SK-N-SH (cell line): ENCODE measurements at regions not wholly inside any gene's neighbourhood (a gene's known extent, or its start where the extent isn't known, plus 50 kb on each side); places are given as distances from the start of the nearest gene placed in this dataset.
"Not testable (repeated sequence)": the region's sequence is repeated elsewhere in the genome, so short reads cannot be mapped to it uniquely, and the experiment has no call there.

Experiments
- CTCF ChIP-seq: fragments of 200-600 bp; sonication (generic); IDR thresholded peaks from 2 replicates; pipeline ENCODE4 v1.6.1; 2017; ENCODE audit warnings: antibody characterized with exemption, mild to moderate bottlenecking, moderate library complexity
- EP300 ChIP-seq, 2 experiments: IDR thresholded peaks; 2 replicates each; pipeline versions ENCODE4 v1.4.0 to v1.6.1; 2012; ENCODE audit warnings: borderline replicate concordance in 1 of 2, low read depth in 1 of 2, low read length in 1 of 2
- EZH2phosphoT487 ChIP-seq: fragments of 200-600 bp; sonication (generic); IDR thresholded peaks from 2 replicates; pipeline ENCODE4 v1.6.1; 2017; ENCODE audit warnings: low read depth, mixed run types, mild to moderate bottlenecking, antibody characterized with exemption, moderate library complexity, borderline replicate concordance
- GABPA ChIP-seq: IDR thresholded peaks from 2 replicates; pipeline ENCODE4 v1.4.0; 2012; ENCODE audit warnings: low read depth, mild to moderate bottlenecking
- REST ChIP-seq: IDR thresholded peaks from 2 replicates; pipeline ENCODE4 v1.6.1; 2012; ENCODE audit warnings: mild to moderate bottlenecking, low read depth, low read length, moderate library complexity
- TF ChIP-seq, protein P1 (sequence below): fragments of 150-350 bp; IDR thresholded peaks from 2 replicates; pipeline ENCODE4 v1.6.1; 2017; ENCODE audit warnings: antibody characterized with exemption, low read length, low read depth, borderline replicate concordance

DNA sequence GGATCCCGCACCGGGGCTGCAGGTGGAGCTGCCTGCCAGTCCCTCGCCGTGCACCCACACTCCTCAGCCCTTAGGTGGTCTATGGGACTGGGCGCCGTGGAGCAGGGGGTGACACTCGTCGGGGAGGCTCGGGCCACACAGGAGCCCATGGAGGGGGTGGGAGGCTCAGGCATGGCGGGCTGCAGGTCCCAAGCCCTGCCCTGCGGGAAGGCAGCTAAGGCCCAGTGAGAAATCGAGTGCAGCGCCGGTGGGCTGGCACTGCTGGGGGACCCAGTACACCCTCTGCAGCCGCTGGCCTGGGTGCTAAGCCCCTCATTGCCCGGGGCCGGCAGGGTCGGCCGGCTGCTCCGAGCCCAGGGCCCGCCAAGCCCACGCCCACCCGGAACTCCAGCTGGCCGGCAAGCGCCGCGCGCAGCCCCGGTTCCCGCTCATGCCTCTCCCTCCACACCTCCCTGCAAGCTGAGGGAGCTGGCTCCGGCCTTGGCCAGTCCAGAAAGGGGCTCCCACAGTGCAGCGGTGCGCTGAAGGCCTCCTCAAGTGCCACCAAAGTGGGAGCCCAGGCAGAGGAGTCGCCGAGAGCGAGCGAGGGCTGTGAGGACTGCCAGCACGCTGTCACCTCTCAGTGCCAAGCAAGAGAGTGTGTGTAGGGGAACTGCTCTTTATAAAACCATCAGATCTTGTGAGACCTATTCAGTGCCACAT, 845.1 kb downstream of the CDH18 start:
- not testable (repeated sequence) for TF ChIP-seq CTCF; EP300 (IDR thresholded peaks at IDR 0.05; ENCODE audit: borderline replicate concordance in 1 of 2, low read depth in 1 of 2, low read length in 1 of 2); GABPA; EZH2phosphoT487; REST
- TF ChIP-seq, protein P1, sequence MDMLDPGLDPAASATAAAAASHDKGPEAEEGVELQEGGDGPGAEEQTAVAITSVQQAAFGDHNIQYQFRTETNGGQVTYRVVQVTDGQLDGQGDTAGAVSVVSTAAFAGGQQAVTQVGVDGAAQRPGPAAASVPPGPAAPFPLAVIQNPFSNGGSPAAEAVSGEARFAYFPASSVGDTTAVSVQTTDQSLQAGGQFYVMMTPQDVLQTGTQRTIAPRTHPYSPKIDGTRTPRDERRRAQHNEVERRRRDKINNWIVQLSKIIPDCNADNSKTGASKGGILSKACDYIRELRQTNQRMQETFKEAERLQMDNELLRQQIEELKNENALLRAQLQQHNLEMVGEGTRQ: not testable (repeated sequence)
